GM12891 (cell line): ENCODE measurements at regions not wholly inside any gene's neighbourhood (a gene's known extent, or its start where the extent isn't known, plus 50 kb on each side); places are given as distances from the start of the nearest gene placed in this dataset.

Experiments used
- POLR2A ChIP-seq: IDR thresholded peaks from 2 replicates; pipeline ENCODE4 v1.6.1; 2011; ENCODE audit warnings: low read depth, low read length, control low read depth
- POLR2AphosphoS5 ChIP-seq: IDR thresholded peaks from 2 replicates; pipeline ENCODE4 v1.6.1; 2011; ENCODE audit warnings: low read depth, low read length, control low read depth
- POU2F2 ChIP-seq: IDR thresholded peaks from 2 replicates; pipeline ENCODE4 v1.6.1; 2011; ENCODE audit warnings: low read depth, mild to moderate bottlenecking, control low read depth, low read length, moderate library complexity

- TF ChIP-seq POLR2A (no peak), POLR2AphosphoS5 (no peak), POU2F2 (no peak)
Measured at GRCh38 chr12:14310866-14311265, 54.6 kb upstream of the ATF7IP start.
